ENCODE measurements at regions not wholly inside any gene's neighbourhood (a gene's known extent, or its start where the extent isn't known, plus 50 kb on each side); places are given as distances from the start of the nearest gene placed in this dataset.

DNA sequence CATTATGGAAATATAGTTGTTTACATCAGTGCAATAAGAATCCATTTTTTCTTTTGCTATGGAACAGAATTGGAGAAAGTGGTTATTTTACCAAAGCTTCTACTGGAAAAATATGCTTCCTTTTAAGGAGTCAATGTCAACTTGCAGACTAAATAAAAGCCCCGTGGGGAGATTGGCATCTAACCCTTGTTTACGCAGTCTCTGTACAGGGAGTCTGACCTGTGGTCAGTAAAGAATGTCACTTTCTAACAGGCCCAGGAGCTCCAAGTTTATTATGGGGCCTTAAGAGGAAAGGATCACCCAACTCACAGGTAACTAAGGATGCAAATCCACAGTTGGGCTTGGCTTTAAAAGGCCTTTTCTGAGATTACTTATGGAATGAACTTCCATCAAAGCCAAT is 1751.2 kb downstream of the SI start:
- TF ChIP-seq, protein P1, sequence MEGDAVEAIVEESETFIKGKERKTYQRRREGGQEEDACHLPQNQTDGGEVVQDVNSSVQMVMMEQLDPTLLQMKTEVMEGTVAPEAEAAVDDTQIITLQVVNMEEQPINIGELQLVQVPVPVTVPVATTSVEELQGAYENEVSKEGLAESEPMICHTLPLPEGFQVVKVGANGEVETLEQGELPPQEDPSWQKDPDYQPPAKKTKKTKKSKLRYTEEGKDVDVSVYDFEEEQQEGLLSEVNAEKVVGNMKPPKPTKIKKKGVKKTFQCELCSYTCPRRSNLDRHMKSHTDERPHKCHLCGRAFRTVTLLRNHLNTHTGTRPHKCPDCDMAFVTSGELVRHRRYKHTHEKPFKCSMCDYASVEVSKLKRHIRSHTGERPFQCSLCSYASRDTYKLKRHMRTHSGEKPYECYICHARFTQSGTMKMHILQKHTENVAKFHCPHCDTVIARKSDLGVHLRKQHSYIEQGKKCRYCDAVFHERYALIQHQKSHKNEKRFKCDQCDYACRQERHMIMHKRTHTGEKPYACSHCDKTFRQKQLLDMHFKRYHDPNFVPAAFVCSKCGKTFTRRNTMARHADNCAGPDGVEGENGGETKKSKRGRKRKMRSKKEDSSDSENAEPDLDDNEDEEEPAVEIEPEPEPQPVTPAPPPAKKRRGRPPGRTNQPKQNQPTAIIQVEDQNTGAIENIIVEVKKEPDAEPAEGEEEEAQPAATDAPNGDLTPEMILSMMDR (IDR thresholded peaks at IDR 0.05): no peak
- TF ChIP-seq EP300 (IDR thresholded peaks at IDR 0.05) (no peak), POLR2AphosphoS5 (IDR thresholded peaks at IDR 0.05) (no peak), POLR2A (IDR thresholded peaks at IDR 0.05; ENCODE audit: low read depth) (no peak)
